HPDE6-E6E7 (cell line): ENCODE measurements at regions not wholly inside any gene's neighbourhood (a gene's known extent, or its start where the extent isn't known, plus 50 kb on each side); places are given as distances from the start of the nearest gene placed in this dataset.
"Not testable (repeated sequence)": the region's sequence is repeated elsewhere in the genome, so short reads cannot be mapped to it uniquely, and the experiment has no call there.

Source experiments
- DNase-seq: peaks from one replicate; pipeline ENCODE4 v3.0.0; 2011; ENCODE audit warnings: missing footprints; ENCODE audit errors: extremely low spot score

GRCh38 chr7:67475293-67475692 lies 478.7 kb downstream of the TYW1 start:
- DNase-seq, result no peak

GRCh38 chr7:67478066-67478465 lies 481.4 kb downstream of the TYW1 start:
- no peak for DNase-seq

- DNase-seq, result peak; percentile 41
Observed at GRCh38 chr7:67484244-67484751, 487.7 kb downstream of the TYW1 start.

GRCh38 chr7:67486401-67486800 lies 489.8 kb downstream of the TYW1 start:
- DNase-seq, result no peak

- DNase-seq, result no peak
Observed at GRCh38 chr7:67487316-67487715, 490.7 kb downstream of the TYW1 start.

- no peak for DNase-seq
Observed at GRCh38 chr7:67489881-67490280, 493.2 kb downstream of the TYW1 start.

GRCh38 chr7:67493366-67493765 lies 496.7 kb downstream of the TYW1 start:
- no peak for DNase-seq

- no peak for DNase-seq
Observed at GRCh38 chr7:67496589-67496988, 500.0 kb downstream of the TYW1 start.

GRCh38 chr7:67497914-67498313 lies 501.3 kb downstream of the TYW1 start:
- DNase-seq, result not testable (repeated sequence)

GRCh38 chr7:67502929-67503328 lies 506.3 kb downstream of the TYW1 start:
- no peak for DNase-seq

GRCh38 chr7:67505449-67505848 lies 508.8 kb downstream of the TYW1 start:
- no peak for DNase-seq

GRCh38 chr7:67512481-67512880 lies 515.8 kb downstream of the TYW1 start:
- no peak for DNase-seq

- DNase-seq, result no peak
Observed at GRCh38 chr7:67518580-67518979, 521.9 kb downstream of the TYW1 start.

- no peak for DNase-seq
Observed at GRCh38 chr7:67519171-67519570, 522.5 kb downstream of the TYW1 start.

- no peak for DNase-seq
Observed at GRCh38 chr7:67522504-67522903, 525.9 kb downstream of the TYW1 start.

GRCh38 chr7:67523713-67524112 lies 527.1 kb downstream of the TYW1 start:
- DNase-seq, result no peak

- no peak for DNase-seq
Observed at GRCh38 chr7:67525588-67525987, 529.0 kb downstream of the TYW1 start.

- no peak for DNase-seq
Observed at GRCh38 chr7:67535241-67535989, 538.8 kb downstream of the TYW1 start.

GRCh38 chr7:67542916-67543315 lies 546.3 kb downstream of the TYW1 start:
- DNase-seq, result no peak

- DNase-seq, result no peak
Observed at GRCh38 chr7:67547183-67547907, 550.7 kb downstream of the TYW1 start.

- no peak for DNase-seq
Observed at GRCh38 chr7:67549126-67549525, 552.5 kb downstream of the TYW1 start.

GRCh38 chr7:67550801-67551436 lies 554.3 kb downstream of the TYW1 start:
- no peak for DNase-seq

GRCh38 chr7:67552738-67553137 lies 556.1 kb downstream of the TYW1 start:
- DNase-seq, result no peak
